Activated CD4-positive, alpha-beta T cell treated with anti-CD3 and anti-CD28 coated beads, Interleukin-10, Interleukin-2, amounts not matched to agents 100 ng/mL and 50 ng/mL, durations not matched to agents 16 hours and 8 hours (primary cell): ENCODE measurements at regions not wholly inside any gene's neighbourhood (a gene's known extent, or its start where the extent isn't known, plus 50 kb on each side); places are given as distances from the start of the nearest gene placed in this dataset.

Experiments
- DNase-seq: peaks from one replicate; pipeline ENCODE4 v3.0.0-alpha.2; 2020

GRCh38 chr2:128967646-128968045 lies 649.0 kb upstream of the HS6ST1 start:
- DNase-seq: no peak

- DNase-seq: no peak
Observed at GRCh38 chr2:128969374-128969773, 650.7 kb upstream of the HS6ST1 start.

GRCh38 chr2:128970332-128971116 lies 651.9 kb upstream of the HS6ST1 start:
- no peak for DNase-seq

GRCh38 chr2:128973566-128973965 lies 654.9 kb upstream of the HS6ST1 start:
- no peak for DNase-seq

GRCh38 chr2:128978212-128978611 lies 659.5 kb upstream of the HS6ST1 start:
- DNase-seq: no peak

GRCh38 chr2:128979182-128979581 lies 660.5 kb upstream of the HS6ST1 start:
- DNase-seq: no peak

- DNase-seq: no peak
Observed at GRCh38 chr2:128980475-128980874, 661.8 kb upstream of the HS6ST1 start.

- no peak for DNase-seq
Observed at GRCh38 chr2:128981353-128981752, 662.7 kb upstream of the HS6ST1 start.

GRCh38 chr2:128982001-128982400 lies 663.3 kb upstream of the HS6ST1 start:
- DNase-seq: no peak

GRCh38 chr2:128982670-128983069 lies 664.0 kb upstream of the HS6ST1 start:
- DNase-seq: no peak

GRCh38 chr2:128983094-128983493 lies 664.4 kb upstream of the HS6ST1 start:
- no peak for DNase-seq

- no peak for DNase-seq
Observed at GRCh38 chr2:128984081-128984480, 665.4 kb upstream of the HS6ST1 start.

- DNase-seq: no peak
Observed at GRCh38 chr2:128984855-128985254, 666.2 kb upstream of the HS6ST1 start.

- DNase-seq: no peak
Observed at GRCh38 chr2:128986026-128986715, 667.5 kb upstream of the HS6ST1 start.

- DNase-seq: no peak
Observed at GRCh38 chr2:128986867-128987268, 668.2 kb upstream of the HS6ST1 start.

- no peak for DNase-seq
Observed at GRCh38 chr2:128988326-128988725, 669.7 kb upstream of the HS6ST1 start.

- DNase-seq: no peak
Observed at GRCh38 chr2:128988967-128989366, 670.3 kb upstream of the HS6ST1 start.

GRCh38 chr2:128995086-128995485 lies 676.4 kb upstream of the HS6ST1 start:
- DNase-seq: no peak

- DNase-seq: no peak
Observed at GRCh38 chr2:128996078-128996477, 677.4 kb upstream of the HS6ST1 start.

GRCh38 chr2:128997166-128997866 lies 678.6 kb upstream of the HS6ST1 start:
- DNase-seq: no peak

GRCh38 chr2:129001926-129002325 lies 683.3 kb upstream of the HS6ST1 start:
- DNase-seq: no peak

GRCh38 chr2:129002751-129003150 lies 684.1 kb upstream of the HS6ST1 start:
- no peak for DNase-seq

GRCh38 chr2:129004485-129004884 lies 685.8 kb upstream of the HS6ST1 start:
- no peak for DNase-seq

- no peak for DNase-seq
Observed at GRCh38 chr2:129004940-129005490, 686.3 kb upstream of the HS6ST1 start.
